Retinal pigment epithelial cell (primary cell): ENCODE measurements at regions not wholly inside any gene's neighbourhood (a gene's known extent, or its start where the extent isn't known, plus 50 kb on each side); places are given as distances from the start of the nearest gene placed in this dataset.
A peak's percentile ranks its signal among the peaks of the same experiment; 100 is the strongest.

Experiments used
- DNase-seq: peaks from one replicate; pipeline ENCODE4 v3.0.0-alpha.2; 2010; ENCODE audit warnings: low read depth
- H3K4me3 ChIP-seq: 2 replicates; pipeline ENCODE4 v1.5.1; 2011; ENCODE audit warnings: mild to moderate bottlenecking, low read length, control low read depth, moderate library complexity
- CTCF ChIP-seq: conservative IDR thresholded peaks from 2 replicates; pipeline ENCODE4 v1.5.1; 2011; ENCODE audit warnings: low read depth, low read length, control low read depth, inconsistent platforms

DNA sequence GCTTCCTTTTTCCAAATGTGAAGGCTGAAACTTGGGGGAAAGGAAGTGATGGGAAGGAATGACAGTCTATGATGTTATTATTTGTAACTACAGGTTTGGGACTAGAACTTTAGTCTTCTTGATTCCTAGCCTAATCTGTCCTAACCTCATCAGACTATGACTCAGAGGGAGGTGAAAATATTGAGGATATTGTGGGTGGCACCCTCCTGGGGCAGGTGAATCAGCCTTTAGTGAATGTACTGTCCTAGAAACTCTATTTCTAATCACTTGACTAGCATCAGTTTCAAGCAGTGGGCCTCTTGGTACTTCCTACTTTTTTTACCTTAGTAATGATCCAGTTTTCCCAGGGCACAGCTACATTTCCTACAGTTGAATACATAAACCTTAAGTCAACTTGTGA lies 829.0 kb upstream of the API5 start:
- no peak for DNase-seq
- no peak overlapping the region for H3K4me3 ChIP-seq
- no peak for TF ChIP-seq CTCF

DNA sequence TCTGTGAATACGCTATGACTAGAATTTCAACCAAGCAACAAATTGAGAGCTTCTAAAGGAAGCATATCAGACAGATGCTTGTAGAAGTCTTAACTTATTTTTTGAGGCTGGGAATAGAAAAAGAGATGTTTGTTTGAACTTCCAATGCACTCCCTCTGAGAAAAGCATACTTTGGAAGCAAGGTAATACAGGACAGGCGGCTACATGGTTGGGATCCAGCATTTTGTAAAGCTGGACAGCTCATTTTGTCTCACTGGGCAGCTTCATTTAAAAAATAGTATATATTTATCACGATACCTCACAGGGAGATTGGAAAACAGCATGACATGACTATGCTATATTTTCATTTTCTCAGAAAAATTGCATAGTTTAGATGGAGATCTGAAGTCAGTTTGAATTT lies 821.3 kb upstream of the API5 start:
- no peak for DNase-seq
- no peak overlapping the region for H3K4me3 ChIP-seq
- no peak for TF ChIP-seq CTCF

GRCh38 chr11:42494459-42494858 lies 817.3 kb upstream of the API5 start:
- no peak overlapping the region for H3K4me3 ChIP-seq
- no peak for TF ChIP-seq CTCF
- no peak for DNase-seq

- DNase-seq, result no peak
- H3K4me3 ChIP-seq, result no peak overlapping the region
- no peak for TF ChIP-seq CTCF
Measured at GRCh38 chr11:42498971-42499370, 812.8 kb upstream of the API5 start.

GRCh38 chr11:42502151-42502550 lies 809.6 kb upstream of the API5 start:
- no peak for TF ChIP-seq CTCF
- no peak overlapping the region for H3K4me3 ChIP-seq
- no peak for DNase-seq

DNA sequence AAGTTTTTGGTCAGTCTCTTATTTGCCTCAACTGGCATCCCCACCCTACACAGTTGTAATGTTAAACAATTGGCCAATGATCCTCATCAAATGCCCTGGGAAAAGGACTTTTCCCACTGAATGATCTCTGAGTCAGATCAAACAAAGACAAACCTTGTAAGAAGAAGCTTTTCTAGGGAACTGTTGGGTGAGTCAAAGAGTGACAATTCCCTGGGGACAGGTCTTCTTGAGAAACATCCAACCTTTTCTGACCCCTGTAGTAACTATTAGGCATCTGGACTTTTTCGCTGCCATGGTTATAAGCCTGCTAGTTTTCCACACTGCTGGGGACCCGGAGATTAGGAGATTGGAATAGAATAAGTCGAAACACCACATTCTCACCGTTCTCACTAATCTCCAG lies 789.8 kb upstream of the API5 start:
- H3K4me3 ChIP-seq, result no peak overlapping the region
- DNase-seq, result no peak
- no peak for TF ChIP-seq CTCF

DNA sequence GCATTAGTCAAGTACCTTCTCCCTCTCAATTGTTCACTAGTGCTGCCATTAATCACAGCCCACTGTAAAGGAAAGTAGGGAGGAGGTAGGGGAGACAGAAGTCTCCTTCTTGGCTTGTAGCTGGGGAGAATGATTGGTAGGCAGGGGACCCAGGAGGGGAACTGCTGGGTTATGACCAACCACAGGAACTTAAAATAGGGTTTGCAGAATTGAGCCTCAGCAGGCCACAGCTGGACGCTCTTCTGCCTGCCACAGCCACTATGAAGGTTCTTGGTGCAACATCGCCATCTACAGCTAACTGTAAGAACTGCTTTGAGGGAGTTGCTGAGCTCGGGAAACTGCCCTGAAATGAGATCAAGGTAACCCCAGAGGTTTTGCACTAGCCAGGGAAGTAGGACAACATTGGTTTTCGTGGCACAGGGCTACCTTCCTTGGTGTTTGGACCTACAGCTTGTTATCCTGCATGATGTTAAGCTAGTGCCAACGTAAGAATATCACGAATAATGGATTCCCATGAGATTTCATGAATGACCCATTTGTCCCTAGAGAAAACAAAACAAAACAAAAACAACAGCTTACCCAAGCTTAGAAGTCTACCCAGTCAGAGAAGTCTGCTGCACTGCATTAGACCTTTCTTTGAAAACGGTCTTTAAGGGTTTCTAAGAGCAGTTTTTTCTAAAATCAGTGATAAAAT lies 787.1 kb upstream of the API5 start:
- H3K4me3 ChIP-seq, result no peak overlapping the region
- no peak for DNase-seq
- TF ChIP-seq CTCF, result peak; percentile 63
